ENCODE measurements at regions not wholly inside any gene's neighbourhood (a gene's known extent, or its start where the extent isn't known, plus 50 kb on each side); places are given as distances from the start of the nearest gene placed in this dataset.

DNA sequence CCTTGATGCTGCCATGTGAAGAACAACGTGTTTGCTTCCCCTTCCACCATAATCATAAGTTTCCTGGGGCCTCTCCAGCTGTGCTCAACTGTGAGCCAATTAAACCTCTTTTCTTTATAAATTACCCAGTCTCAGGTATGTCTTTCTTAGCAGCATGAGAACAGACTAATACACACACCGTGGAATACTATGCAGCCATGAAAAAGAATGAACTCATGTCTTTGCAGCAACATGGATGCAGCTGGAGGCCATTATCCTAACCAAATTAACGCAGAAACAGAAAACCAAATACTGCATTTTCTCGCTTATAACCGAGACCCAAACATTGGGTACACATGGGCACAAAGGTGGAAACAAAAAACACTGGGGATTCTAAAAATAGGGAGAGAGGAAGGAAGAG lies 286.7 kb upstream of the MINDY3 start:
- TF ChIP-seq, protein P1, sequence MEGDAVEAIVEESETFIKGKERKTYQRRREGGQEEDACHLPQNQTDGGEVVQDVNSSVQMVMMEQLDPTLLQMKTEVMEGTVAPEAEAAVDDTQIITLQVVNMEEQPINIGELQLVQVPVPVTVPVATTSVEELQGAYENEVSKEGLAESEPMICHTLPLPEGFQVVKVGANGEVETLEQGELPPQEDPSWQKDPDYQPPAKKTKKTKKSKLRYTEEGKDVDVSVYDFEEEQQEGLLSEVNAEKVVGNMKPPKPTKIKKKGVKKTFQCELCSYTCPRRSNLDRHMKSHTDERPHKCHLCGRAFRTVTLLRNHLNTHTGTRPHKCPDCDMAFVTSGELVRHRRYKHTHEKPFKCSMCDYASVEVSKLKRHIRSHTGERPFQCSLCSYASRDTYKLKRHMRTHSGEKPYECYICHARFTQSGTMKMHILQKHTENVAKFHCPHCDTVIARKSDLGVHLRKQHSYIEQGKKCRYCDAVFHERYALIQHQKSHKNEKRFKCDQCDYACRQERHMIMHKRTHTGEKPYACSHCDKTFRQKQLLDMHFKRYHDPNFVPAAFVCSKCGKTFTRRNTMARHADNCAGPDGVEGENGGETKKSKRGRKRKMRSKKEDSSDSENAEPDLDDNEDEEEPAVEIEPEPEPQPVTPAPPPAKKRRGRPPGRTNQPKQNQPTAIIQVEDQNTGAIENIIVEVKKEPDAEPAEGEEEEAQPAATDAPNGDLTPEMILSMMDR (IDR thresholded peaks at IDR 0.05), result no peak
- TF ChIP-seq, protein P2, sequence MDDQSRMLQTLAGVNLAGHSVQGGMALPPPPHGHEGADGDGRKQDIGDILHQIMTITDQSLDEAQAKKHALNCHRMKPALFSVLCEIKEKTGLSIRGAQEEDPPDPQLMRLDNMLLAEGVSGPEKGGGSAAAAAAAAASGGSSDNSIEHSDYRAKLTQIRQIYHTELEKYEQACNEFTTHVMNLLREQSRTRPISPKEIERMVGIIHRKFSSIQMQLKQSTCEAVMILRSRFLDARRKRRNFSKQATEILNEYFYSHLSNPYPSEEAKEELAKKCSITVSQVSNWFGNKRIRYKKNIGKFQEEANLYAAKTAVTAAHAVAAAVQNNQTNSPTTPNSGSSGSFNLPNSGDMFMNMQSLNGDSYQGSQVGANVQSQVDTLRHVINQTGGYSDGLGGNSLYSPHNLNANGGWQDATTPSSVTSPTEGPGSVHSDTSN (IDR thresholded peaks at IDR 0.05), result no peak
- TF ChIP-seq POLR2A (IDR thresholded peaks at IDR 0.05; ENCODE audit: low read length) (no peak), HDAC2 (IDR thresholded peaks at IDR 0.05) (no peak), POLR2AphosphoS2 (conservative IDR thresholded peaks at IDR 0.05; ENCODE audit: low read length) (no peak)

Measured in A549 (cell line).